Vagina (tissue), 2 donors: ENCODE measurements at regions not wholly inside any gene's neighbourhood (a gene's known extent, or its start where the extent isn't known, plus 50 kb on each side); places are given as distances from the start of the nearest gene placed in this dataset.

Experiments
- DNase-seq, 2 donors: peaks; one replicate each; pipeline ENCODE4 v3.0.0-alpha.2; 2017; ENCODE audit errors: extremely low spot score in 2 of 2
- H3K27ac ChIP-seq: fragments of 200-600 bp; sonication (generic); one replicate; pipeline ENCODE4 v1.5.1; 2019
- H3K27me3 ChIP-seq: fragments of 200-600 bp; sonication (generic); one replicate; pipeline ENCODE4 v1.5.1; 2019
- H3K36me3 ChIP-seq, 2 donors: fragments of 200-600 bp; sonication (generic); one replicate each; pipeline ENCODE4 v1.5.1; 2017 to 2019
- H3K4me1 ChIP-seq: fragments of 200-600 bp; sonication (generic); one replicate; pipeline ENCODE4 v1.5.1; 2019
- H3K4me3 ChIP-seq, 2 donors: fragments of 200-600 bp; sonication (generic); 1 replicate in 1 of 2; 2 replicates in 1 of 2; pipeline ENCODE4 v1.5.1; 2016 to 2019
- H3K9me3 ChIP-seq: fragments of 200-600 bp; sonication (generic); one replicate; pipeline ENCODE4 v1.5.1; 2019
- CTCF ChIP-seq, 3 experiments: fragments of 450-650 bp in 2 of 3; fragments of 200-600 bp in 1 of 3; sonication (generic) in 1 of 3; IDR thresholded peaks; one replicate each; pipeline ENCODE4 v1.5.1; 2017 to 2019; ENCODE audit warnings: antibody characterized with exemption in 3 of 3, mild to moderate bottlenecking in 2 of 3, moderate library complexity in 2 of 3
- POLR2A ChIP-seq, 2 donors: fragments of 450-650 bp; IDR thresholded peaks; one replicate each; pipeline ENCODE4 v1.6.1; 2017; ENCODE audit warnings: antibody characterized with exemption in 2 of 2, mild to moderate bottlenecking in 2 of 2, moderate library complexity in 2 of 2
- POLR2AphosphoS5 ChIP-seq, 2 donors: sonication (generic); formaldehyde crosslinking; IDR thresholded peaks; one replicate each; pipeline ENCODE4 v1.9.0; 2017; ENCODE audit warnings: antibody characterized with exemption in 2 of 2, mild to moderate bottlenecking in 2 of 2, low read depth in 1 of 2; ENCODE audit not compliant: insufficient read depth in 1 of 2
- intact Hi-C: fragments of 100-400 bp; cut with DNase I; formaldehyde crosslinking; loops from one replicate; pipeline ENCODE4 v1.15.1; 2023

- Histone ChIP-seq H3K4me3 (no peak overlapping the region), H3K9me3 (no peaks in the 10 kb centered on the region), H3K36me3 (no peaks in the 10 kb centered on the region), H3K4me1 (peaks cover 7% of the 10 kb centered on the region), H3K27me3 (no peaks in the 10 kb centered on the region), H3K27ac (peak overlapping the region; percentile 51)
- TF ChIP-seq POLR2AphosphoS5 (IDR thresholded peaks at IDR 0.05; ENCODE audit: insufficient read depth in 1 of 2, low read depth in 1 of 2) (peak; percentile 44 to 75), POLR2A (IDR thresholded peaks at IDR 0.05) (no peak), CTCF (IDR thresholded peaks at IDR 0.05) (no peak)
- intact Hi-C loops, result no loop called here
- no peak for DNase-seq
These were observed 57.0 kb upstream of the NEURL1B start for GRCh38 chr5:172583931-172584511.

GRCh38 chr5:172582940-172583339 lies 58.1 kb upstream of the NEURL1B start:
- Histone ChIP-seq H3K27ac (peak overlapping the region; percentile 40), H3K36me3 (no peaks in the 10 kb centered on the region), H3K4me3 (no peak overlapping the region), H3K27me3 (no peaks in the 10 kb centered on the region), H3K4me1 (peaks cover 7% of the 10 kb centered on the region), H3K9me3 (no peaks in the 10 kb centered on the region)
- DNase-seq, result no peak
- intact Hi-C loops, result no loop called here
- TF ChIP-seq POLR2A (IDR thresholded peaks at IDR 0.05), result no peak
- no peak for TF ChIP-seq POLR2AphosphoS5 (IDR thresholded peaks at IDR 0.05; ENCODE audit: insufficient read depth in 1 of 2, low read depth in 1 of 2)
- no peak for TF ChIP-seq CTCF (IDR thresholded peaks at IDR 0.05)

GRCh38 chr5:172581315-172581714 lies 59.7 kb upstream of the NEURL1B start:
- no peak overlapping the region for H3K4me3 ChIP-seq
- no peaks in the 10 kb centered on the region for H3K27me3 ChIP-seq
- intact Hi-C loops, result no loop called here
- peaks cover 7% of the 10 kb centered on the region for H3K4me1 ChIP-seq
- no peaks in the 10 kb centered on the region for H3K36me3 ChIP-seq
- TF ChIP-seq CTCF (IDR thresholded peaks at IDR 0.05), result no peak
- TF ChIP-seq POLR2AphosphoS5 (IDR thresholded peaks at IDR 0.05; ENCODE audit: insufficient read depth in 1 of 2, low read depth in 1 of 2), result no peak
- no peak for TF ChIP-seq POLR2A (IDR thresholded peaks at IDR 0.05)
- no peak overlapping the region for H3K27ac ChIP-seq
- H3K9me3 ChIP-seq, result no peaks in the 10 kb centered on the region
- DNase-seq, result no peak

- Histone ChIP-seq H3K9me3 (no peaks in the 10 kb centered on the region), H3K27ac (no peak overlapping the region), H3K4me3 (no peak overlapping the region), H3K27me3 (no peaks in the 10 kb centered on the region), H3K4me1 (peaks cover 7% of the 10 kb centered on the region), H3K36me3 (no peaks in the 10 kb centered on the region)
- intact Hi-C loops, result no loop called here
- TF ChIP-seq POLR2A (IDR thresholded peaks at IDR 0.05) (no peak), CTCF (IDR thresholded peaks at IDR 0.05) (no peak), POLR2AphosphoS5 (IDR thresholded peaks at IDR 0.05; ENCODE audit: insufficient read depth in 1 of 2, low read depth in 1 of 2) (no peak)
- no peak for DNase-seq
These were observed 61.6 kb upstream of the NEURL1B start for GRCh38 chr5:172579403-172579990.

GRCh38 chr5:172577267-172577909 lies 63.7 kb upstream of the NEURL1B start:
- intact Hi-C loops, result no loop called here
- TF ChIP-seq CTCF (IDR thresholded peaks at IDR 0.05), result no peak
- TF ChIP-seq POLR2A (IDR thresholded peaks at IDR 0.05), result no peak
- TF ChIP-seq POLR2AphosphoS5 (IDR thresholded peaks at IDR 0.05; ENCODE audit: insufficient read depth in 1 of 2, low read depth in 1 of 2), result no peak
- H3K4me3 ChIP-seq, result no peak overlapping the region
- no peaks in the 10 kb centered on the region for H3K36me3 ChIP-seq
- no peak for DNase-seq
- no peaks in the 10 kb centered on the region for H3K9me3 ChIP-seq
- no peaks in the 10 kb centered on the region for H3K27me3 ChIP-seq
- H3K27ac ChIP-seq, result no peak overlapping the region
- peaks cover 5% of the 10 kb centered on the region for H3K4me1 ChIP-seq
